ENCODE measurements at regions not wholly inside any gene's neighbourhood (a gene's known extent, or its start where the extent isn't known, plus 50 kb on each side); places are given as distances from the start of the nearest gene placed in this dataset.

- TF ChIP-seq, protein P1, sequence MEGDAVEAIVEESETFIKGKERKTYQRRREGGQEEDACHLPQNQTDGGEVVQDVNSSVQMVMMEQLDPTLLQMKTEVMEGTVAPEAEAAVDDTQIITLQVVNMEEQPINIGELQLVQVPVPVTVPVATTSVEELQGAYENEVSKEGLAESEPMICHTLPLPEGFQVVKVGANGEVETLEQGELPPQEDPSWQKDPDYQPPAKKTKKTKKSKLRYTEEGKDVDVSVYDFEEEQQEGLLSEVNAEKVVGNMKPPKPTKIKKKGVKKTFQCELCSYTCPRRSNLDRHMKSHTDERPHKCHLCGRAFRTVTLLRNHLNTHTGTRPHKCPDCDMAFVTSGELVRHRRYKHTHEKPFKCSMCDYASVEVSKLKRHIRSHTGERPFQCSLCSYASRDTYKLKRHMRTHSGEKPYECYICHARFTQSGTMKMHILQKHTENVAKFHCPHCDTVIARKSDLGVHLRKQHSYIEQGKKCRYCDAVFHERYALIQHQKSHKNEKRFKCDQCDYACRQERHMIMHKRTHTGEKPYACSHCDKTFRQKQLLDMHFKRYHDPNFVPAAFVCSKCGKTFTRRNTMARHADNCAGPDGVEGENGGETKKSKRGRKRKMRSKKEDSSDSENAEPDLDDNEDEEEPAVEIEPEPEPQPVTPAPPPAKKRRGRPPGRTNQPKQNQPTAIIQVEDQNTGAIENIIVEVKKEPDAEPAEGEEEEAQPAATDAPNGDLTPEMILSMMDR (IDR thresholded peaks at IDR 0.05; ENCODE audit: control extremely low read depth in 1 of 3, insufficient read depth in 1 of 3, low read depth in 1 of 3, low read length in 3 of 3), result no peak
- TF ChIP-seq POLR2A (IDR thresholded peaks at IDR 0.05; ENCODE audit: control extremely low read depth in 1 of 2, low read depth in 2 of 2, low read length in 2 of 2), result no peak
- TF ChIP-seq EP300 (IDR thresholded peaks at IDR 0.05; ENCODE audit: borderline replicate concordance in 1 of 2, low read depth in 2 of 2, low read length in 2 of 2), result no peak
- TF ChIP-seq CEBPB (IDR thresholded peaks at IDR 0.05; ENCODE audit: low read depth, low read length), result no peak
- TF ChIP-seq KDM1A (IDR thresholded peaks at IDR 0.05; ENCODE audit: borderline replicate concordance, low read length), result no peak
- no peak for TF ChIP-seq POLR2AphosphoS5 (IDR thresholded peaks at IDR 0.05; ENCODE audit: low read depth, low read length)
- TF ChIP-seq TAF7 (optimal IDR thresholded peaks at IDR 0.05; ENCODE audit: borderline replicate concordance, low read depth, low read length), result no peak
- no peak for TF ChIP-seq NRF1 (IDR thresholded peaks at IDR 0.05; ENCODE audit: low read depth, low read length)
- TF ChIP-seq ASH2L (IDR thresholded peaks at IDR 0.05; ENCODE audit: low read length), result no peak
- no peak for TF ChIP-seq BACH1 (IDR thresholded peaks at IDR 0.05; ENCODE audit: low read length)
- no peak for TF ChIP-seq GTF2F1 (IDR thresholded peaks at IDR 0.05; ENCODE audit: borderline replicate concordance, low read depth, low read length)
- no peak for TF ChIP-seq RAD21 (IDR thresholded peaks at IDR 0.05 in 1 of 2, conservative IDR thresholded peaks at IDR 0.05 in 1 of 2; ENCODE audit: low read depth in 2 of 2, low read length in 2 of 2)
These were observed 126.4 kb upstream of the GAS1 start for GRCh38 chr9:87073692-87074091.
